Activated CD8-positive, alpha-beta T cell treated with anti-CD3 and anti-CD28 coated beads for 36 hours (primary cell): ENCODE measurements at regions not wholly inside any gene's neighbourhood (a gene's known extent, or its start where the extent isn't known, plus 50 kb on each side); places are given as distances from the start of the nearest gene placed in this dataset.
"Not testable (repeated sequence)": the region's sequence is repeated elsewhere in the genome, so short reads cannot be mapped to it uniquely, and the experiment has no call there.

Source experiments
- ATAC-seq: fragments of 200-7000 bp; cut with Tn5 transposase; one replicate; pipeline ENCODE4 v1.10.0; 2021; ENCODE audit warnings: mild to moderate bottlenecking, moderate library complexity
- CTCF ChIA-PET: fragments of 350-600 bp; sonication (Branson Sonifier 250); formaldehyde crosslinking; loops from one replicate; lab custom pipeline; 2021; ENCODE audit warnings: antibody characterized with exemption; lab: Charles Lee
- POLR2A ChIA-PET: fragments of 350-600 bp; sonication (Branson Sonifier 250); formaldehyde crosslinking; loops from one replicate; lab custom pipeline; 2021; ENCODE audit warnings: antibody characterized with exemption; lab: Charles Lee
- DNase-seq: peaks from one replicate; pipeline ENCODE4 v3.0.0-alpha.2; 2020
- H3K27ac Mint-ChIP-seq: one replicate; pipeline ENCODE4 v1.8.0; 2021; ENCODE audit warnings: mild to moderate bottlenecking, mixed read lengths
- H3K27me3 Mint-ChIP-seq: one replicate; pipeline ENCODE4 v1.8.0; 2021; ENCODE audit warnings: mixed read lengths
- H3K36me3 Mint-ChIP-seq: one replicate; pipeline ENCODE4 v1.8.0; 2021; ENCODE audit warnings: low read depth, mixed read lengths
- H3K4me1 Mint-ChIP-seq: one replicate; pipeline ENCODE4 v1.8.0; 2021; ENCODE audit warnings: low read depth, mixed read lengths
- H3K4me3 Mint-ChIP-seq: one replicate; pipeline ENCODE4 v1.8.0; 2021; ENCODE audit warnings: mild to moderate bottlenecking, moderate library complexity, mixed read lengths
- H3K9me3 Mint-ChIP-seq: one replicate; pipeline ENCODE4 v1.8.0; 2021; ENCODE audit warnings: mixed read lengths
- CTCF ChIP-seq: fragments of 200-600 bp; IDR thresholded peaks from one replicate; pipeline ENCODE4 v1.8.0; 2022; ENCODE audit warnings: antibody characterized with exemption, mild to moderate bottlenecking
- intact Hi-C: fragments of 100-400 bp; cut with micrococcal nuclease; formaldehyde crosslinking; loops from one replicate; pipeline ENCODE4 v1.10.0; 2022

- DNase-seq = no peak
- peaks cover 20% of the 10 kb centered on the region for H3K9me3 Mint-ChIP-seq
- peaks cover 7% of the 10 kb centered on the region for H3K36me3 Mint-ChIP-seq
- no peaks in the 10 kb centered on the region for H3K4me1 Mint-ChIP-seq
- POLR2A ChIA-PET = no interaction called here
- intact Hi-C loops = no loop called here
- no peak overlapping the region for H3K27ac Mint-ChIP-seq
- H3K4me3 Mint-ChIP-seq = no peak overlapping the region
- ATAC-seq = no peak
- TF ChIP-seq CTCF = no peak
- H3K27me3 Mint-ChIP-seq = no peaks in the 10 kb centered on the region
- CTCF ChIA-PET = no interaction called here
Observed at GRCh38 chr20:30922129-30922528, 335.3 kb upstream of the DEFB115 start.

- DNase-seq = no peak
- POLR2A ChIA-PET = no interaction called here
- H3K27ac Mint-ChIP-seq = no peak overlapping the region
- no peaks in the 10 kb centered on the region for H3K27me3 Mint-ChIP-seq
- TF ChIP-seq CTCF = no peak
- H3K9me3 Mint-ChIP-seq = peaks cover 21% of the 10 kb centered on the region
- H3K36me3 Mint-ChIP-seq = peaks cover 3% of the 10 kb centered on the region
- no peaks in the 10 kb centered on the region for H3K4me1 Mint-ChIP-seq
- CTCF ChIA-PET = no interaction called here
- ATAC-seq = no peak
- intact Hi-C loops = no loop called here
- H3K4me3 Mint-ChIP-seq = no peak overlapping the region
Observed at GRCh38 chr20:30937790-30938189, 319.7 kb upstream of the DEFB115 start.

GRCh38 chr20:30949761-30950160 is 307.7 kb upstream of the DEFB115 start:
- H3K9me3 Mint-ChIP-seq = peaks cover 7% of the 10 kb centered on the region
- H3K36me3 Mint-ChIP-seq = peaks cover 2% of the 10 kb centered on the region
- DNase-seq = no peak
- H3K27ac Mint-ChIP-seq = no peak overlapping the region
- ATAC-seq = no peak
- H3K4me1 Mint-ChIP-seq = no peaks in the 10 kb centered on the region
- no peak overlapping the region for H3K4me3 Mint-ChIP-seq
- POLR2A ChIA-PET = no interaction called here
- CTCF ChIA-PET = no interaction called here
- no peak for TF ChIP-seq CTCF
- intact Hi-C loops = no loop called here
- H3K27me3 Mint-ChIP-seq = no peaks in the 10 kb centered on the region

GRCh38 chr20:30951088-30951487 is 306.4 kb upstream of the DEFB115 start:
- intact Hi-C loops, H3K27me3 Mint-ChIP-seq, H3K9me3 Mint-ChIP-seq, H3K36me3 Mint-ChIP-seq, CTCF ChIA-PET, ATAC-seq, H3K4me3 Mint-ChIP-seq, H3K4me1 Mint-ChIP-seq, H3K27ac Mint-ChIP-seq, POLR2A ChIA-PET, DNase-seq: not testable (repeated sequence)

- H3K4me1 Mint-ChIP-seq, H3K27me3 Mint-ChIP-seq, CTCF ChIA-PET: not testable (repeated sequence)
Observed at GRCh38 chr20:30956649-30957048, 300.8 kb upstream of the DEFB115 start.

GRCh38 chr20:30959208-30959607 is 298.3 kb upstream of the DEFB115 start:
- intact Hi-C loops, H3K27me3 Mint-ChIP-seq, ATAC-seq, H3K27ac Mint-ChIP-seq, POLR2A ChIA-PET, DNase-seq, CTCF ChIA-PET, H3K4me1 Mint-ChIP-seq, H3K36me3 Mint-ChIP-seq, H3K4me3 Mint-ChIP-seq: not testable (repeated sequence)
- peaks cover 16% of the 10 kb centered on the region for H3K9me3 Mint-ChIP-seq

More at GRCh38 chr20:30956649-30957048, 300.8 kb upstream of the DEFB115 start:
- H3K36me3 Mint-ChIP-seq, H3K4me3 Mint-ChIP-seq, H3K27ac Mint-ChIP-seq, DNase-seq, POLR2A ChIA-PET, ATAC-seq, intact Hi-C loops: not testable (repeated sequence)
- H3K9me3 Mint-ChIP-seq = peaks cover 14% of the 10 kb centered on the region

GRCh38 chr20:30963591-30963990 is 293.9 kb upstream of the DEFB115 start:
- no peaks in the 10 kb centered on the region for H3K27me3 Mint-ChIP-seq
- TF ChIP-seq CTCF = no peak
- H3K9me3 Mint-ChIP-seq = peaks cover 11% of the 10 kb centered on the region
- H3K4me1 Mint-ChIP-seq = peaks cover 3% of the 10 kb centered on the region
- ATAC-seq = no peak
- POLR2A ChIA-PET = no interaction called here
- no peak for DNase-seq
- intact Hi-C loops = no loop called here
- no peaks in the 10 kb centered on the region for H3K36me3 Mint-ChIP-seq
- CTCF ChIA-PET = no interaction called here
- no peak overlapping the region for H3K27ac Mint-ChIP-seq
- H3K4me3 Mint-ChIP-seq = no peak overlapping the region

- H3K27me3 Mint-ChIP-seq, CTCF ChIA-PET, POLR2A ChIA-PET, intact Hi-C loops, H3K4me1 Mint-ChIP-seq, H3K27ac Mint-ChIP-seq, DNase-seq, H3K36me3 Mint-ChIP-seq, ATAC-seq, H3K4me3 Mint-ChIP-seq: not testable (repeated sequence)
- peaks cover 16% of the 10 kb centered on the region for H3K9me3 Mint-ChIP-seq
Observed at GRCh38 chr20:30975859-30976258, 281.6 kb upstream of the DEFB115 start.
